IPS DF 4.7 (cell line): ENCODE measurements at regions not wholly inside any gene's neighbourhood (a gene's known extent, or its start where the extent isn't known, plus 50 kb on each side); places are given as distances from the start of the nearest gene placed in this dataset.
A peak's percentile ranks its signal among the peaks of the same experiment; 100 is the strongest.

Experiments used
- DNase-seq: peaks from one replicate; pipeline ENCODE4 v3.0.0-alpha.2; 2013; ENCODE audit warnings: low spot score; ENCODE audit errors: extremely low read depth

- no peak for DNase-seq
Observed at GRCh38 chr4:173857828-173858227, 327.8 kb upstream of the HAND2 start.

DNA sequence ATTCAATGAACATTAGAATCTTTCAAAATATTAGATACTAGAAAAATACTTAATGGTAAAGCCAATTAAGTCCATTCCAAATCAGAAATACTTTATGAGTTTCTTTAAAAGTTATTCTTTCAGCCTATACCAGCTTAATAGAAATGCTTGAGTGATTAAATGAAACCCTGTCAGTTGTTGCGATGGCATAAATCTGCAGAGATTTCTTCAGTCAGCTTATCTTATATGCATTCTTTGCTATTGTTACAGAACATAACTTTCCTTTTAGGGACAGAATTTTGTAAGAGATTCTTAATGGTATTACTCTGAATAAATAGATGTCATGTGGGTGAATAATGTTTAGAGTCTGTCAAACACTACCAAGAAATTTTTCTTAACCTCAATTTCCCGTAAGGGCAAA is 325.0 kb upstream of the HAND2 start:
- no peak for DNase-seq

- no peak for DNase-seq
Observed at GRCh38 chr4:173852775-173853174, 322.7 kb upstream of the HAND2 start.

DNA sequence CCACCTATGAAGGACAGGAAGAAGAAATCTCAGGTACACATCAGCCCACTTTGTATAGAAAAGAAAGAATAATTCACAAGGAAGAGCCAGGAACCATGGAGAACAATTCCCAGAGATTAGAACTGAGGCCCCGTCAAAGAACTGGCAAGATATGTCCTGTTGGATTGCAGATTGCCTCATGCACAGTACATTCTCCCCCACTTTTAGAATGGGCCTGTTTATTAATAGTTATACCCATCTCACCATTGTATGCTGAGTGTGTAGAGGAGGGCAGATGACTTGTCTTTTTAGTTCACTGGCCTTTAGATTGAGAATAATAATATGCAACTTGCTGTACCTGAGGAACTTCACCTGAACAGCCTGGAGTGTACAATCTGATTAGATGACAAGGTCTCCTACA is 315.6 kb upstream of the HAND2 start:
- DNase-seq, result no peak

GRCh38 chr4:173839865-173840264 is 309.8 kb upstream of the HAND2 start:
- DNase-seq, result no peak

- no peak for DNase-seq
Observed at GRCh38 chr4:173837517-173837916, 307.5 kb upstream of the HAND2 start.

DNA sequence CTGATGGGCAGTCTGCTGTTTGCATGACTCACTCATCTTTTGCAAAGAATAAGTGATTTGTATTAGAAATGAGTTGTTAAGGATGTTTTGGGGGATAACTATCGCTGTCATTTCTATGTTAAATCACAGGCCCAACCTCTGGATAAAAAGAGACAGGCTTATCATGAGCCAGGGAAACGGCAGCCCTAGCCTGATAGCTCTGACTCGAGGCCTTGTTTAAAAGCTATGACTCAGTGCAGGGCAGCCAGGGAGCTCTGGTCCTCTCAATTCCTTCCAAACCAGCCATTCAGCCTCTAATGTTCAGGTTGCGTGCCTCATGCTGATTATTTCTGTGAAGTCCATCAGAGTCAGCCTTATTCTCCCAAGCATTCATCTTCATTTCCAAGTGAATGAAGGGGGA is 305.9 kb upstream of the HAND2 start:
- peak; percentile 5 for DNase-seq

GRCh38 chr4:173834151-173834550 is 304.1 kb upstream of the HAND2 start:
- DNase-seq, result no peak

DNA sequence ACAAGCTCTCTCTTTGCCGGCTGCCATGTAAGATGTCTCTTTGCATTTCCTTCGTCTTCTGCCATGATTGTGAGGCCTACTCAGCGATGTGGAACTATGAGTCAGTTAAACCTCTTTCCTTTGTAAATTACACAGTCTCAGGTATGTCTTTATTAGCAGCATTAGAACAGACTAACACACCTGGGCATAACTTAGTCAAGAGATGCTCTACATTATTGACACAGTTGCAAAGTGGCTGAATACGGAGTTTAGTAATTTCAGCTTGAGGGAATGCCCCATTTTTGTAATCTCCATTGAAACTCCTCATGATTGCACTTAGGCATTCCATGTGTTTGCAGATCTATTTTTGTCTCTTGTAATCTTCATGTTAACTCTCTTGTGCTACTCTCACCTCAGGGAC is 299.5 kb upstream of the HAND2 start:
- no peak for DNase-seq

- DNase-seq, result no peak
Observed at GRCh38 chr4:173827707-173828106, 297.7 kb upstream of the HAND2 start.

DNA sequence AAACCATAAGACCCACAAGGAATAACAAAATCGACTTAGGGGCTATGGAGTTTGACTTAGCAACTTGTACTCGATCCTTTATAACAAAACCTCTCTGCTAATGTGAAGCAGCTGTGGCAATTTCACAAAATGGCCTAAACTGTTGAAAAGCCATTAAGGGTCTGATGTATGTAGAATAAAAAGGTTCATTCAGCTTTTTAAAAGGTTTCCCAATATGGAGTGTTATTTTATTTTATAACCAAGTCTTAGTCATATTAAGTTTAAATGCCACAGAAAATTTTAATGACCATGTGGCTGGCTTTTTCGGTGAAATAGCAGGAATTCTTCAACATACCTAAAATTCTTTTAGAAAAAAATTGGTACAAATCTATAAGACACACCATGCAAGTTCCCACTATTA is 291.8 kb upstream of the HAND2 start:
- no peak for DNase-seq

DNA sequence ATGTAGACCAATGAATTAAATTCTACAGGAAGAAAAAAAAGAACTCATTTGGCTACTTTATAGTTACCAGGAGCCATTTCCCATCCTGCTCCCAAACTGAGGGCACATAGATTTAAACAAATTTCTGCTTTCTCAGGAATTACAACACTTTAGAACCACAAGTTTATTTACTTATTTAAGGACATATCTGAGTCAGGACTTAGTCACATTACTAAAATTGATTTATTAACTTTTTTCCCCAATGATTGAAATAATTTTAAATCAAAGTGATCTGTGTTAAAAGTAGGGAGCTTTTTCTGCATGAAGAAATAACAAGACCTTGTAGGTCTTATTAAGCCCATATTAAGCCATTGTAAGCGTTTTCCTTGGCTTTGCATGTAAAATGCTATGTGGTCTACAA is 291.0 kb upstream of the HAND2 start:
- DNase-seq, result no peak

GRCh38 chr4:173807347-173807746 is 277.3 kb upstream of the HAND2 start:
- no peak for DNase-seq

GRCh38 chr4:173805884-173806283 is 275.9 kb upstream of the HAND2 start:
- DNase-seq, result no peak

GRCh38 chr4:173802662-173803022 is 272.6 kb upstream of the HAND2 start:
- DNase-seq, result no peak

DNA sequence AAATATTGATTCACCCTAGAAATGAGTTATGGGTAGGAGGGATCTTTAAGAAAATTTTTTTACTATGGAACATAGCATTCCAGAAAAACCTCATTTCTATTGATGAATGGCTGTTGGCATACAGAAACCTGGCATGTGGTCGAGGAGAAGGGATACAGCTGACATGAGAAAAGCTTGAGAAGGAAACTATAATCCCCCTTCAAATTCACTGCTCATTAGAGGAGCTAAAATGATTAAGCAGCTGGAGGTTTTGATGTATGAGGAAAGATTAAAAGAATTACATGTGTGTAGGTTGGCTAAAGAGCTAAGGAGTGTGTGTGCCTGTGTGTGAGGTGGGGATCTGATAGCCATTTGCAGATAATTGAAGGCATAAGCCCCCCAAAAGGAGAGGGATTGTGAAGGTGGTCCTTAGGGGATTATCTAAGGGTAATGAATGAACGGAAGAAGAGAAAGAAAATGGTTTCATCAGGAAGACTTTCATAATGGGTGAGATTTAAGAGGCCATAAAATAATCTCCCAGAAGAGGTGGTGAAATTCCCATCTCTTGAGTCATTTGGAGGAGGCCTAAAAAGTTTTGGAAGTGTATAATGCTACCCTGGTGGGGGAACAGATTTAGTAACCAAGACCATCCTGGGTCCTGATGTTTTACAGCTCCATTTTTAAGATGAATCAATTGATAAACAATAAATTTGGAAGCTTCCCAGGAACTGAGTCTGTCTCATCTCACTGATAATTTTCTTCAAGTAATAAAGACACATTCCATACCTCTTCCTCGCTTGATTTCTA is 272.0 kb upstream of the HAND2 start:
- no peak for DNase-seq

GRCh38 chr4:173801361-173801760 is 271.3 kb upstream of the HAND2 start:
- DNase-seq, result no peak

DNA sequence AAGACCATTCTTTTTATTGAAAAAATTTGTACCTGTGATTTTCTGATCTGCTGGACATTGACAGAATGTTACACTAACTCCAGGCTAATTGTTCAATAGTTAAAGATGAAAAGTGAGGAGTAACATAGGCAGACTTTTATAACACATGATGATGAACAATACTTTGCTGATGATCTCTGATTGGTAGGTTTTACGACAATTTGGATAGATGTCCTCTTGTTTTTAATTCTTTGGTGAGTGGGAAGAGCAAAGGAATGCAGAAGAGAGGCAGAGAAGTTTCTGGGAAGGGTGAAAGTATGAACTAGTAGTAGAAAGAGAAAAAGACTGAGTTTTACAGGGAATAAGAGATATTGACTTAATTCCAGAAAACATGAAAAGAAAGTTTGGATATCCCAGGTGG is 267.3 kb upstream of the HAND2 start:
- no peak for DNase-seq

GRCh38 chr4:173794662-173795061 is 264.6 kb upstream of the HAND2 start:
- DNase-seq, result no peak

GRCh38 chr4:173793937-173794510 is 264.0 kb upstream of the HAND2 start:
- no peak for DNase-seq

DNA sequence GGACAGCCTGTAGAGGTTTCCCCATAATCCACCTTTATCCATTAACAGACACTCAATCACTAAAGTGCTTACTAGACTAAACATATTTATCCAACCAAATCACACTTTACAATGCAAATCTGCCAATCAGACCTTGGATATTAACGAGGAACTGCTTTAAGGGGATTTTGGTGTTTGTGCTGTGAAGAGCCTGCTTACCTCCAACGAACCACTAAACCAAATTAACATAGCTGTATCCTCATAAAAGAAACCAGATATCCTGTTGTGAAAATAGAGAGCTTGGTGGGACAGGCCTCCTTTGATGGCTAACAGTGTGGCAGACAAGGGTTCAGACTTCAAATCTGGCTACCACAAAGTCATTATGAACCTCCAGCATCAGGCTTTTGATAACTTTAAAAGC is 252.6 kb upstream of the HAND2 start:
- no peak for DNase-seq

- DNase-seq, result no peak
Observed at GRCh38 chr4:173777921-173778320, 247.9 kb upstream of the HAND2 start.

GRCh38 chr4:173777421-173777820 is 247.4 kb upstream of the HAND2 start:
- DNase-seq, result no peak
